Osteoblast (primary cell): ENCODE measurements at regions not wholly inside any gene's neighbourhood (a gene's known extent, or its start where the extent isn't known, plus 50 kb on each side); places are given as distances from the start of the nearest gene placed in this dataset.
"Not testable (repeated sequence)": the region's sequence is repeated elsewhere in the genome, so short reads cannot be mapped to it uniquely, and the experiment has no call there.

Experiments
- DNase-seq: peaks from one replicate; pipeline ENCODE4 v3.0.0; 2011; ENCODE audit warnings: low spot score, mixed read lengths; ENCODE audit not compliant: insufficient read length; ENCODE audit errors: missing footprints
- H2AFZ ChIP-seq: 2 replicates; pipeline ENCODE4 v1.6.0; 2011; ENCODE audit warnings: mild to moderate bottlenecking, low read length
- H3K27ac ChIP-seq: 2 replicates; pipeline ENCODE4 v1.5.1; 2011; ENCODE audit warnings: mild to moderate bottlenecking, low read depth, low read length, moderate library complexity
- H3K27me3 ChIP-seq: 2 replicates; pipeline ENCODE4 v1.6.0; 2012; ENCODE audit warnings: mild to moderate bottlenecking, control low read depth, inconsistent platforms, low read length, moderate library complexity; ENCODE audit not compliant: insufficient read depth
- H3K36me3 ChIP-seq: 2 replicates; pipeline ENCODE4 v1.5.1; 2011; ENCODE audit warnings: mild to moderate bottlenecking, low read length, control low read depth, moderate library complexity; ENCODE audit not compliant: insufficient read depth
- H3K4me1 ChIP-seq: 2 replicates; pipeline ENCODE4 v1.5.1; 2011; ENCODE audit warnings: mild to moderate bottlenecking, low read length, control low read depth, moderate library complexity; ENCODE audit not compliant: insufficient read depth
- H3K4me2 ChIP-seq: 2 replicates; pipeline ENCODE4 v1.6.0; 2011; ENCODE audit warnings: mild to moderate bottlenecking, low read length; ENCODE audit not compliant: insufficient read depth
- H3K4me3 ChIP-seq: fragments of 200-600 bp; sonication (generic); 3 replicates; pipeline ENCODE4 v1.5.1; 2012; ENCODE audit warnings: mild to moderate bottlenecking, low read length, inconsistent platforms; ENCODE audit not compliant: insufficient read depth
- H3K79me2 ChIP-seq: 2 replicates; pipeline ENCODE4 v1.6.0; 2012; ENCODE audit warnings: mild to moderate bottlenecking, low read length, control low read depth, inconsistent platforms; ENCODE audit not compliant: insufficient read depth
- H3K9me3 ChIP-seq: 2 replicates; pipeline ENCODE4 v1.5.1; 2011; ENCODE audit warnings: low read depth, low read length, control low read depth
- H4K20me1 ChIP-seq: 2 replicates; pipeline ENCODE4 v1.6.0; 2012; ENCODE audit warnings: mild to moderate bottlenecking, low read length, control low read depth; ENCODE audit not compliant: insufficient read depth
- TF ChIP-seq, protein P1 (sequence below): IDR thresholded peaks from 2 replicates; pipeline ENCODE4 v1.5.1; 2011; ENCODE audit warnings: mild to moderate bottlenecking, low read depth, low read length, moderate library complexity; ENCODE audit errors: extremely low read depth

DNA sequence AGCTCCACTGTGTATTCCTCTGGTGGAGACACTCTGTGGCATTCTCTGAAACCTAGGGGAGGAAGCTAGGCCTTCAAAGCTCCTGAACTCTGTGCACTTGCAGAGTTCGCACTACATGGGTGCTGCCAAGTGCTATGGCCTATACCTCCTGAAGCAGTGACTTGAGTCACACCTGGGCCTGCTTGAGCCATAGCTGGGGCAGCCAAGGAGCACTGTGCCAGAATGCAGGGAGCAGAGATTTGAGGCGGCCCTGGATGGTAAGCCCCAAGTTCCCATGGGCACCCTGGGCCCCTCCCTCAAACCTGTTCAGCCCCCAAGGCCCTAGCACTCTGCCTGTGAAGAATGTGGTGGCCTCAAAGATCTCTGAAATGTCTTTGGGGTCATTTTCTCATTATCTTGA lies 212.9 kb downstream of the SPATA31A6 start:
- H3K9me3 ChIP-seq: no peaks in the 10 kb centered on the region
- H3K36me3 ChIP-seq: no peaks in the 10 kb centered on the region
- no peaks in the 10 kb centered on the region for H4K20me1 ChIP-seq
- TF ChIP-seq, protein P1, sequence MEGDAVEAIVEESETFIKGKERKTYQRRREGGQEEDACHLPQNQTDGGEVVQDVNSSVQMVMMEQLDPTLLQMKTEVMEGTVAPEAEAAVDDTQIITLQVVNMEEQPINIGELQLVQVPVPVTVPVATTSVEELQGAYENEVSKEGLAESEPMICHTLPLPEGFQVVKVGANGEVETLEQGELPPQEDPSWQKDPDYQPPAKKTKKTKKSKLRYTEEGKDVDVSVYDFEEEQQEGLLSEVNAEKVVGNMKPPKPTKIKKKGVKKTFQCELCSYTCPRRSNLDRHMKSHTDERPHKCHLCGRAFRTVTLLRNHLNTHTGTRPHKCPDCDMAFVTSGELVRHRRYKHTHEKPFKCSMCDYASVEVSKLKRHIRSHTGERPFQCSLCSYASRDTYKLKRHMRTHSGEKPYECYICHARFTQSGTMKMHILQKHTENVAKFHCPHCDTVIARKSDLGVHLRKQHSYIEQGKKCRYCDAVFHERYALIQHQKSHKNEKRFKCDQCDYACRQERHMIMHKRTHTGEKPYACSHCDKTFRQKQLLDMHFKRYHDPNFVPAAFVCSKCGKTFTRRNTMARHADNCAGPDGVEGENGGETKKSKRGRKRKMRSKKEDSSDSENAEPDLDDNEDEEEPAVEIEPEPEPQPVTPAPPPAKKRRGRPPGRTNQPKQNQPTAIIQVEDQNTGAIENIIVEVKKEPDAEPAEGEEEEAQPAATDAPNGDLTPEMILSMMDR: no peak
- no peak overlapping the region for H2AFZ ChIP-seq
- H3K4me2 ChIP-seq: no peak overlapping the region
- H3K4me3 ChIP-seq: no peak overlapping the region
- H3K27ac ChIP-seq: peak overlapping the region; percentile 76
- no peaks in the 10 kb centered on the region for H3K79me2 ChIP-seq
- no peaks in the 10 kb centered on the region for H3K27me3 ChIP-seq
- peaks cover 3% of the 10 kb centered on the region for H3K4me1 ChIP-seq
- no peak for DNase-seq

DNA sequence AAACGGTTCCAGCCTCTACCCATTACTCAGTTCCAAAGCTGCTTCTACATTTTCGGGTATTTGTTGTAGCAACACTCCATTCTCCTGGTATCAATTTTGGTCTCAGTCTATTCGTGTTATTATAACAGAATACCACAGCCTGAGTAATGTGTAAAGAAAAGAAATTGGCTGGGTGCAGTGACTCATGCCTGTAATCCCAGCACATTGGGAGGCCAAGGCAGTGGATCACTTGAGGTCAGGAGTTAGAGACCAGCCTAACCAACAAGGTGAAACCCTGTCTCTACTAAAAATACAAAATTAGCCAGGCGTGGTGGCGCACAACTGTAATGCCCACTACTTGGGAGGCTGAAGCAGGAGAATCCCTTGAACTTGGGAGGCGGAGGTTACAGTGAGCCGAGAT lies 213.9 kb downstream of the SPATA31A6 start:
- DNase-seq, H3K4me1 ChIP-seq, H3K4me3 ChIP-seq, H3K27me3 ChIP-seq, H3K4me2 ChIP-seq, H2AFZ ChIP-seq, H3K9me3 ChIP-seq, H3K79me2 ChIP-seq, H4K20me1 ChIP-seq, H3K36me3 ChIP-seq: not testable (repeated sequence)
- peak overlapping the region; percentile 76 for H3K27ac ChIP-seq

DNA sequence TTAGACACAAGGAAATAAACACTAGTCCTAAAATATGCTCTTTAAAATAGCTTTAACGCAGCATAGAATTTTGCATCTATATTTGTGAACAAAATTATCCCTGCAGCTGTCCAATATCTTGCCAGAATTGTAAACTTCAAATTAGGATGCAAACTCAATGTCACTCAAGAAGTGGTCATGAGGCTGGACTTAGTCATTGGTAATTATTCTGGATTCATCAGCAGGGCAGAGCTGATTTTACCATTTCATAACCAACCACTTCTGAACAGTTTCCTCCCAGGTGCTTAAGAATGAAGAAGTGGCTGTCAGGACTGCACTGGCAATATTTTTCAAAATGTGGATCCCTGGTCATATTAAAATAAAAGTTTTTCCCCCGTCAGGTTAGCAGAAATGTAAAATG lies 219.5 kb downstream of the SPATA31A6 start:
- not testable (repeated sequence) for H3K4me2 ChIP-seq, H3K27ac ChIP-seq, DNase-seq, H3K79me2 ChIP-seq, H3K4me3 ChIP-seq, H3K9me3 ChIP-seq, H3K36me3 ChIP-seq, H4K20me1 ChIP-seq, H2AFZ ChIP-seq, H3K27me3 ChIP-seq, H3K4me1 ChIP-seq

DNA sequence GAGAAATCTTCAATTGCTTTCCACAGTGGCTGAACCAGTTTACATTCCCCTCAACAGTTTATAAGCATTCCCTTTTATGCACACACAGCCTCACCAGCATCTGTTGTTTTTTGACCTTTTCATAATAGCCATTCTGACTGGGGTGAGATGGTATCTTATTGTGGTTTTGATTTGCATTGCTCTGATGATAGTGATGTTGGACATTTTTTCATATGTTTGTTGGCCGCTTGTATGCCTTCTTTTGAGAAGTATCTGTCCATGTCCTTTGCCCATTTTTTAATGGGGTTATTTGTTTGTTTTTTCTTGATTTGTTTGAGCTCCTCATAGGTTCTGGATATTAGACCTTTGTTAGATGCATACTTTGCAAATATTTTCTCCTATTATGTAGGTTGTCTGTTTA lies 226.1 kb downstream of the SPATA31A6 start:
- not testable (repeated sequence) for H2AFZ ChIP-seq, H3K36me3 ChIP-seq, H3K4me1 ChIP-seq, H3K27ac ChIP-seq, H3K4me3 ChIP-seq, H4K20me1 ChIP-seq, H3K27me3 ChIP-seq, H3K4me2 ChIP-seq, H3K9me3 ChIP-seq, H3K79me2 ChIP-seq, DNase-seq

DNA sequence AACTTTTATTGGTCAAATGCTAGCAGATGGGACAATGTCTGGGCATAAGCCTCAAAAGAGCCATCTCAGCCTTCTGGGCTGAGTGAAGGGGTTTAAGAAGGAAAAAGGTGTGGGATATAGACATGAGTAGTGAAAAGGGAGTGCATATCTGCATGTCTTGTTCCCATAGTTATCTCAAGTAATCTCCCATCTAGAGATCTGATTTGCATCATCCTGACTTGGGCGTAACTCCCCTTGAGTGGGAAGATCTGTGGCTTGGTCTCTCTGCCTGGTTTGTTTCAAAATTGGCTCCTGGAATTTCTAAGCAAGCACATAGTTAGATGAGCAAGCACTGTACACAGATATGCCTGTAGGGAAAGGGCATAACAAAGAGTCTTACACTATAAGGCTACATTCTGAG lies 228.9 kb downstream of the SPATA31A6 start:
- H3K27me3 ChIP-seq, H2AFZ ChIP-seq, DNase-seq: not testable (repeated sequence)

DNA sequence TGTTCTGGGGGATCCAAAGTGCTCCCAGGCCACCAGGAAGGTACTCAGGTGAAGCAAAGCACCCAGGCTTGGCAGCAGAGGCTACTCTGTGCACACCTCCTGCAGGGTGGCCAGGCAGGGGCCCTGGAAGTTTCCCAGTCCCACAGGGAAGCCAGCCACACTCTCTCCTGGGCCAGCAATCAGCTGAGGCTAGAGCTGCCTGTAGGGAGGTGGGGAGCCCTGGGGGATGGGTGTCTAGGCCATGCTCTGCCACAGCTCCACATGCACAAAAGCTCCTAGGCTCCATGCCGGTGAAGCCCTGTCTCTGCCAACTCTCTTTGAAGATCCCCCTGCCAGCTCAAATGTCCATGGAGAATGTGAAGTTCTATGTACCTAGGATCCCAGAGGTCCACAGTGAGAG lies 231.4 kb downstream of the SPATA31A6 start:
- DNase-seq, H3K79me2 ChIP-seq, H4K20me1 ChIP-seq, H2AFZ ChIP-seq, H3K9me3 ChIP-seq, H3K4me3 ChIP-seq, H3K4me1 ChIP-seq, H3K27ac ChIP-seq, H3K36me3 ChIP-seq, H3K4me2 ChIP-seq, H3K27me3 ChIP-seq: not testable (repeated sequence)

More for the DNA sequence above, 228.9 kb downstream of the SPATA31A6 start:
- H3K4me2 ChIP-seq, H4K20me1 ChIP-seq, H3K36me3 ChIP-seq, H3K9me3 ChIP-seq, H3K4me3 ChIP-seq, H3K4me1 ChIP-seq, H3K79me2 ChIP-seq, H3K27ac ChIP-seq: not testable (repeated sequence)

DNA sequence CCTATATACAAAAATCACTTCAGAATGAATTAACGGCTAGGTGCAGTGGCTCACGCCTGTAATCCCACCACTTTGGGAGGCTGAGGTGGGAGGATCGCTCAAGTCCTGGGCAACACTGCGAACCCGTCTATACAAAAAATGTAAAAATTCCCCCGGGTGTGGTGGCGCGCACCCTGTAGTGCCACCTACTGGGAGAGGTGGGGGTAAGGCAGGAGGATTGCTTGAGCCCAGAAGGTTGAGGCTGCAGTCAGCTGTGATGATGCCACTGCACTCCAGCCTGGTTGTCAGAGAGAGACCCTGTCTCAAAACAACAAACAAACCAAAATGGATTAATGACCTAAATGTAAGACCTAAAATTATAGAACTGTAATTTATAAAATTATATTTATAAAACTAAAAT lies 236.2 kb downstream of the SPATA31A6 start:
- not testable (repeated sequence) for H3K79me2 ChIP-seq

DNA sequence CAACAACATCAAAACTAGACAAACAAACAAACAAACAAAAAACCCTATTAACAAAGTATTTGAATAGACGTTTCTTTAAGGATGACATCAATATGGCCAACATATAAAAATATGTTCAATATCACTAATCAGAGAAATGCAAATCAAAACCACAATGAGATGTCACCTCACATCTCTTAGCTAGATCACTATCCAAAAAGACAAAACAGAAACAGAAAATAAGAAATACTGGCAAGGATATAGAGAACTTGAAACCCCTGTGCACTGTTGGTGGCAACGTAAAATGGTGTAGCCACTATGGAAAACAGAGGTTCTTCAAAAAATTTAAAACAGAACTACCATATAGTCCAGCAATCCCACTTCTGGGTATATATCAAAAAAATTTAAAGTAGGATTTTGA lies 236.9 kb downstream of the SPATA31A6 start:
- not testable (repeated sequence) for H3K79me2 ChIP-seq, H4K20me1 ChIP-seq, H3K4me1 ChIP-seq, H3K4me3 ChIP-seq, H3K4me2 ChIP-seq, H2AFZ ChIP-seq, H3K27me3 ChIP-seq, H3K9me3 ChIP-seq, H3K27ac ChIP-seq, DNase-seq, H3K36me3 ChIP-seq

More for the DNA sequence above, 236.2 kb downstream of the SPATA31A6 start:
- not testable (repeated sequence) for H3K9me3 ChIP-seq, H3K27ac ChIP-seq, H3K36me3 ChIP-seq, H3K4me1 ChIP-seq, DNase-seq, H3K27me3 ChIP-seq, H4K20me1 ChIP-seq, H3K4me2 ChIP-seq, H2AFZ ChIP-seq, H3K4me3 ChIP-seq

DNA sequence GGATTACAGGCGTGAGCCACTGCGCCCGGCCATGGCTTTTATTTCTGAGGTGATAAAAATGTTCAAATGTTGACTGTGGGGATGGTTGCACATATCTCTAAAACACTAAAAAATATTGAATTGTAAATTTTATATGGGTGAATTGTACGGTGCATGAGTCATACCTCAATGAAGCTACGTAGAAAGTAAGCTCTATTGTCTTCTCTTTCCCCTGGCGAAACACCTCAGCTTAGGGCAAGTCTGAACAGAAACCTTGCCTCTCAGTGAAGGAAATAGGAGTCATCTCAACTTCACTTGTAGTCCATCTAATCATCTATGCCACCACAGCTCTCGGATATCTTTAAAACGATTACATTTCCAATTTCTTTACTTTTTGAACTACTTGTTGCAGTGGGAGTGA lies 238.2 kb downstream of the SPATA31A6 start:
- H3K4me1 ChIP-seq, H3K27ac ChIP-seq, H3K9me3 ChIP-seq, H4K20me1 ChIP-seq, H3K4me3 ChIP-seq, H2AFZ ChIP-seq, H3K36me3 ChIP-seq, DNase-seq, H3K79me2 ChIP-seq, H3K4me2 ChIP-seq, H3K27me3 ChIP-seq: not testable (repeated sequence)
